Endodermal cell (in vitro differentiated cells): ENCODE measurements at regions not wholly inside any gene's neighbourhood (a gene's known extent, or its start where the extent isn't known, plus 50 kb on each side); places are given as distances from the start of the nearest gene placed in this dataset.
"Not testable (repeated sequence)": the region's sequence is repeated elsewhere in the genome, so short reads cannot be mapped to it uniquely, and the experiment has no call there.

Experiments
- DNase-seq: peaks from one replicate; pipeline ENCODE4 v3.0.0-alpha.2; 2017
- H3K27ac ChIP-seq: 2 replicates; pipeline ENCODE4 v1.5.1; 2013; ENCODE audit warnings: mild to moderate bottlenecking, low read depth, low read length, moderate library complexity
- H3K27me3 ChIP-seq: 2 replicates; pipeline ENCODE4 v1.6.1; 2013; ENCODE audit warnings: mild to moderate bottlenecking, low read length, moderate library complexity; ENCODE audit not compliant: insufficient read depth, control insufficient read depth, poor library complexity, severe bottlenecking
- H3K36me3 ChIP-seq: 2 replicates; pipeline ENCODE4 v1.7.0; 2013; ENCODE audit warnings: mild to moderate bottlenecking, low read length, moderate library complexity; ENCODE audit not compliant: control insufficient read depth, insufficient read depth
- H3K4me1 ChIP-seq: one replicate; pipeline ENCODE4 v1.7.0; 2013; ENCODE audit warnings: low read length; ENCODE audit not compliant: control insufficient read depth, insufficient read depth
- H3K4me3 ChIP-seq: 2 replicates; pipeline ENCODE4 v1.5.1; 2013; ENCODE audit warnings: mild to moderate bottlenecking, low read length, moderate library complexity
- H3K9ac ChIP-seq: 2 replicates; pipeline ENCODE4 v1.6.1; 2013; ENCODE audit warnings: mild to moderate bottlenecking, low read length, moderate library complexity; ENCODE audit not compliant: poor library complexity, severe bottlenecking; ENCODE audit errors: extremely low read depth
- H3K9me3 ChIP-seq: 2 replicates; pipeline ENCODE4 v1.6.1; 2013; ENCODE audit warnings: mild to moderate bottlenecking, low read length, moderate library complexity; ENCODE audit not compliant: control insufficient read depth
- H3K27ac Mint-ChIP-seq: 2 replicates; pipeline ENCODE4 v1.8.0; 2020; ENCODE audit warnings: mixed read lengths
- H3K27me3 Mint-ChIP-seq: 2 replicates; pipeline ENCODE4 v1.8.0; 2021; ENCODE audit warnings: mild to moderate bottlenecking, mixed read lengths; ENCODE audit not compliant: insufficient read depth
- H3K36me3 Mint-ChIP-seq: 2 replicates; pipeline ENCODE4 v1.8.0; 2020; ENCODE audit warnings: low read depth, mixed read lengths
- H3K4me1 Mint-ChIP-seq: 2 replicates; pipeline ENCODE4 v1.8.0; 2020; ENCODE audit warnings: mixed read lengths
- H3K4me3 Mint-ChIP-seq: 2 replicates; pipeline ENCODE4 v1.8.0; 2020; ENCODE audit warnings: mild to moderate bottlenecking, moderate library complexity, mixed read lengths
- H3K9me3 Mint-ChIP-seq: 2 replicates; pipeline ENCODE4 v1.8.0; 2020; ENCODE audit warnings: mild to moderate bottlenecking, mixed read lengths
- WGBS, 2 experiments: methylation state at CpG; one replicate each; pipeline versions ENCODE4 v1.1.5 to v1.1.7; 2013; ENCODE audit warnings: missing lambda C conversion rate in 2 of 2, mixed read lengths in 1 of 2; ENCODE audit not compliant: insufficient coverage in 1 of 2, insufficient read length in 1 of 2; 5-methylcytosine and 5-hydroxymethylcytosine counted together
- TF ChIP-seq, protein P1 (sequence below): fragments of 200-600 bp; sonication (generic); conservative IDR thresholded peaks from 2 replicates; pipeline ENCODE4 v1.5.0; 2021; ENCODE audit warnings: antibody characterized with exemption, mild to moderate bottlenecking

- 67 to 71% methylated on average over 1 to 2 of the region's 2 CpGs for WGBS, 2 experiments
- H3K27me3 Mint-ChIP-seq, result no peaks in the 10 kb centered on the region
- H3K36me3 ChIP-seq, result no peaks in the 10 kb centered on the region
- no peaks in the 10 kb centered on the region for H3K36me3 Mint-ChIP-seq
- no peak overlapping the region for H3K4me3 Mint-ChIP-seq
- no peak overlapping the region for H3K4me3 ChIP-seq
- no peak overlapping the region for H3K9ac ChIP-seq
- peaks cover 23% of the 10 kb centered on the region for H3K4me1 Mint-ChIP-seq
- no peak overlapping the region for H3K27ac ChIP-seq
- H3K27me3 ChIP-seq, result no peaks in the 10 kb centered on the region
- peaks cover 5% of the 10 kb centered on the region for H3K9me3 ChIP-seq
- TF ChIP-seq, protein P1, sequence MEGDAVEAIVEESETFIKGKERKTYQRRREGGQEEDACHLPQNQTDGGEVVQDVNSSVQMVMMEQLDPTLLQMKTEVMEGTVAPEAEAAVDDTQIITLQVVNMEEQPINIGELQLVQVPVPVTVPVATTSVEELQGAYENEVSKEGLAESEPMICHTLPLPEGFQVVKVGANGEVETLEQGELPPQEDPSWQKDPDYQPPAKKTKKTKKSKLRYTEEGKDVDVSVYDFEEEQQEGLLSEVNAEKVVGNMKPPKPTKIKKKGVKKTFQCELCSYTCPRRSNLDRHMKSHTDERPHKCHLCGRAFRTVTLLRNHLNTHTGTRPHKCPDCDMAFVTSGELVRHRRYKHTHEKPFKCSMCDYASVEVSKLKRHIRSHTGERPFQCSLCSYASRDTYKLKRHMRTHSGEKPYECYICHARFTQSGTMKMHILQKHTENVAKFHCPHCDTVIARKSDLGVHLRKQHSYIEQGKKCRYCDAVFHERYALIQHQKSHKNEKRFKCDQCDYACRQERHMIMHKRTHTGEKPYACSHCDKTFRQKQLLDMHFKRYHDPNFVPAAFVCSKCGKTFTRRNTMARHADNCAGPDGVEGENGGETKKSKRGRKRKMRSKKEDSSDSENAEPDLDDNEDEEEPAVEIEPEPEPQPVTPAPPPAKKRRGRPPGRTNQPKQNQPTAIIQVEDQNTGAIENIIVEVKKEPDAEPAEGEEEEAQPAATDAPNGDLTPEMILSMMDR, result no peak
- no peak overlapping the region for H3K27ac Mint-ChIP-seq
- peaks cover 4% of the 10 kb centered on the region for H3K4me1 ChIP-seq
- no peak for DNase-seq
- peaks cover 3% of the 10 kb centered on the region for H3K9me3 Mint-ChIP-seq
These were observed 171.3 kb downstream of the TPBG start for GRCh38 chr6:82534876-82535275.

DNA sequence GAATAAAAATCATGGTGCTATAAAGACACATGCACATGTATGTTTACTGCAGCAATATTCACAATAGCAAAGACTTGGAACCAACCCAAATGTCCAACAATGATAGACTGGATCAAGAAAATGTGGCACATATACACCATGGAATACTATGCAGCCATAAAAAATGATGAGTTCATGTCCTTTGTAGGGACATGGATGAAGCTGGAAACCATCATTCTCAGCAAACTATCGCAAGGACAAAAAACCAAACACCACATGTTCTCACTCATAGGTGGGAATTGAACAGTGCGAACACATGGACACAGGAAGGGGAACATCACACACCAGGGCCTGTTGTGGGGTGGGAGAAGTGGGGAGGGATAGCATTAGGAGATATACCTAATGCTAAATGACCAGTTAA is 185.9 kb downstream of the TPBG start:
- not testable (repeated sequence) for H3K27me3 ChIP-seq, DNase-seq, H3K4me1 Mint-ChIP-seq, H3K36me3 Mint-ChIP-seq, H3K27me3 Mint-ChIP-seq, H3K27ac ChIP-seq, H3K9ac ChIP-seq, H3K4me3 ChIP-seq, H3K27ac Mint-ChIP-seq, H3K4me3 Mint-ChIP-seq, H3K4me1 ChIP-seq, H3K36me3 ChIP-seq
- peaks cover 31% of the 10 kb centered on the region for H3K9me3 Mint-ChIP-seq
- 100% methylated on average over 1 of the region's 2 CpGs for WGBS, 2 experiments
- peaks cover 20% of the 10 kb centered on the region for H3K9me3 ChIP-seq

DNA sequence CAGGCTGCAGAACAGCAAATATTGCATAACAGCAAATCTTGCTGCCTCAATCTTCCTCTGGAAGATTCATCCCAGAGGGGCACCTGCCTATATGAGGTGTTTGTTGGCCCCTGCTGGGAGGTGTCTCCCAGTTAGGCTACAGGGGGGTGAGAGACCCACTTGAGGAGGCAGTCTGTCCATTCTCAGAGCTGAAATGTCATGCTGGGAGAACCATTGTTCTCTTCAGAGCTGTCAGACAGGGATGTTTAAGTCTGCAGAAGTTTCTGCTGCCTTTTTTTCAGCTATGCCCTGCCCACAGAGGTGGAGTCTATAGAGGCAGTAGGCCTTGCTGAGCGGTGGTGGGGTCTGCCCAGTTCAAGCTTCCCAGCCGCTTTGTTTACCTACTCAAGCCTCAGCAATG is 187.7 kb downstream of the TPBG start:
- 75% methylated on average over 2 of the region's 2 CpGs; no CpG with 5 or more reads in 1 of the 2 experiments for WGBS, 2 experiments
- H3K4me3 ChIP-seq, H3K4me3 Mint-ChIP-seq, H3K27me3 ChIP-seq, H3K36me3 Mint-ChIP-seq, H3K27ac ChIP-seq, H3K4me1 ChIP-seq, H3K27me3 Mint-ChIP-seq, H3K27ac Mint-ChIP-seq, H3K9ac ChIP-seq, H3K36me3 ChIP-seq, H3K4me1 Mint-ChIP-seq: not testable (repeated sequence)
- H3K9me3 ChIP-seq, result peaks cover 20% of the 10 kb centered on the region
- peaks cover 29% of the 10 kb centered on the region for H3K9me3 Mint-ChIP-seq
- peak; percentile 62 for DNase-seq

DNA sequence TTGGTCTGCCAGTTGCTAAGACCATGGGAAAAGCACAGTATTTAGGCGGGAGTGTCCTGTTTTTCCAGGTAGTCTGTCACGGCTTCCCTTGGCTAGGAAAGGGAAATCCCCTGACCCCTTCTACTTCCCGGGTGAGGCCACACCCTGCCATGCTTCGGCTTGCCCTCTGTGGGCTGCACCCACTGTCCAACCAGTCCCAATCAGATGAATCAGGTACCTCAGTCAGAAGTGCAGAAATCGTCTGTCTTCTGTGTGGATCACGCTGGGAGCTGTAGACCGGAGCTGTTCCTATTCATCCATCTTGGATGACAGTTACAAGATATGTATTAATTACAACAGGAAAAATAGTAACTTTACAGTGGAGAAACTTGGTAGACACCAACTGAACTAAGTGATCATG is 188.2 kb downstream of the TPBG start:
- Mint-ChIP-seq H3K36me3 (peaks cover 2% of the 10 kb centered on the region), H3K4me1 (no peaks in the 10 kb centered on the region), H3K27me3 (no peaks in the 10 kb centered on the region), H3K9me3 (peaks cover 29% of the 10 kb centered on the region), H3K27ac (no peak overlapping the region), H3K4me3 (no peak overlapping the region)
- Histone ChIP-seq H3K9me3 (peaks cover 20% of the 10 kb centered on the region), H3K4me3 (no peak overlapping the region), H3K9ac (no peak overlapping the region), H3K27ac (no peak overlapping the region), H3K4me1 (no peaks in the 10 kb centered on the region), H3K36me3 (no peaks in the 10 kb centered on the region), H3K27me3 (no peaks in the 10 kb centered on the region)
- WGBS, 2 experiments, result 92% methylated on average over 5 to 7 of the region's 7 CpGs
- TF ChIP-seq, protein P1, result no peak
- DNase-seq, result no peak
